ENCODE measurements at regions not wholly inside any gene's neighbourhood (a gene's known extent, or its start where the extent isn't known, plus 50 kb on each side); places are given as distances from the start of the nearest gene placed in this dataset.
"Not testable (repeated sequence)": the region's sequence is repeated elsewhere in the genome, so short reads cannot be mapped to it uniquely, and the experiment has no call there.

DNA sequence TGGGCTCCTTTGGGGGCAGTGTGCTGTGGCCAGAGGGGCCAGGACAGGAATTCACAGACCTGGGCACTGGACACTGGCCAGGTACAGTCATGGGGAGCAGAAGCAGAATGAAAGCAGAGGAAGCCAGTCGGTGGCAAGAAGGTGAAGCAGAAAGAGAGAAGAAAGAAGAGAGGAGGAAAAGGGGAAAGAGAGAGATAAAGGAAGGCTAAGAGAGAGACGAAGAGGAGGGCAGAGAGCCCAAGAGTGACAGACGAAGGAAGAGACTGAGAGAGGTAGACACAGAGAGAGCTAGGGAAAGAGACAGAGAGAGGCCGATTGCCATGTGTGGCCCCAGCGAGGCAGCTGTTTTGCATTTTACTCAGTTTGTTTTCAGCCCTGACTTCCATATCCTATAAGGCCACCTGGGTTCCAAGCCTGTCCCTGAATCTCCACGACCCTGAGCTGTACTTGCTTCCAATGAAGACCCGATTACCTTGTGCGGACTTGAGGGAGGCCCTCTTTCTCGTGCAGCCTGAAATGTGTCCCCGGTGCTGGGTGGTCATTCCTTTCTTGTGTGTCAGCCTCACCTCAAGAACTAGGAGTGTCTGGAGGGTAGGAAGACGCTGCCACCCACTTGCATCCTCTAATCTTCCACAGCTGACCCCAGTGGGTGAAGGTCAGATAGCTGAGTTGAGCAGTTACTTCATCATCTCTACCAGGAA lies 73.9 kb downstream of the LSM3 start:
- no peak for DNase-seq

GRCh38 chr3:14253022-14253706 lies 74.5 kb downstream of the LSM3 start:
- no peak for DNase-seq

- no peak for DNase-seq
These were observed 75.2 kb downstream of the LSM3 start for GRCh38 chr3:14253707-14254382.

GRCh38 chr3:14254812-14255702 lies 76.4 kb downstream of the LSM3 start:
- DNase-seq = no peak

GRCh38 chr3:14256046-14256445 lies 77.4 kb downstream of the LSM3 start:
- no peak for DNase-seq

GRCh38 chr3:14256561-14257342 lies 78.1 kb downstream of the LSM3 start:
- no peak for DNase-seq

- DNase-seq = no peak
These were observed 80.6 kb downstream of the LSM3 start for GRCh38 chr3:14258906-14259904.

GRCh38 chr3:14260463-14260862 lies 81.8 kb downstream of the LSM3 start:
- no peak for DNase-seq

- DNase-seq = peak; percentile 47 to 60 (median 50)
These were observed 82.6 kb downstream of the LSM3 start for GRCh38 chr3:14261229-14261628.

GRCh38 chr3:14262212-14262611 lies 83.6 kb downstream of the LSM3 start:
- DNase-seq = no peak

- no peak for DNase-seq
These were observed 84.2 kb downstream of the LSM3 start for GRCh38 chr3:14262867-14263266.

DNA sequence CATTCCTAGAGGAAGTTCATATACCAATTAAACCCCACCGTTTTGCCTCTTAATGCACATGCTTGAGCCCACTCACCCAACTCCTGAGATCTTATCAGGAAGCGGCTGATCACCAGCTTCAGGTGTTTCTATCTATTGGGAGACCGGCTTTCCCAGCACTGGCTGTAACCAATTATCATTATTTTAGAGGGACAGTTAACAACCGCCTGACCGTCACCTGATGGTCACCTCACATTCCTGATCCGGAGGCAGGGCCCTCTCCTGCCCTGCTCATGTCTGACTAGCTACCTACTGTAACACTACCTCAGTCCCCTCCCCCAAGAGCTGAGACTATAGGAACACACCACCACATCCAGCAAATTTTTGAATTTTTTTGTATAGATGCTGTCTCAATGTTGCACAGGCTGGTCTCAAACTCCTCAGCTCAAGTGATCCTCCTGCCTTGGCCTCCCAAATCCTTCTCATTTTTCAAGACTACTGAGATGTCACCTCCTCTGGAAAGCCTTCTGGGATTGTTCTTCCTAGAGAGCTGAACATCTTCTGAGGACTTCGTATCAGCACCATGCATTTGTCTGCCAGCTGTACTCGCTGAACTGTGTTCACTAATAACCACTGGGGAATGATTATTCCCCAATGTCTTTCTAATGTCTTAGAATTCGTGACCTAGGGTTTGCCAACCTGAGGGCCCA lies 84.8 kb downstream of the LSM3 start:
- DNase-seq = no peak

DNA sequence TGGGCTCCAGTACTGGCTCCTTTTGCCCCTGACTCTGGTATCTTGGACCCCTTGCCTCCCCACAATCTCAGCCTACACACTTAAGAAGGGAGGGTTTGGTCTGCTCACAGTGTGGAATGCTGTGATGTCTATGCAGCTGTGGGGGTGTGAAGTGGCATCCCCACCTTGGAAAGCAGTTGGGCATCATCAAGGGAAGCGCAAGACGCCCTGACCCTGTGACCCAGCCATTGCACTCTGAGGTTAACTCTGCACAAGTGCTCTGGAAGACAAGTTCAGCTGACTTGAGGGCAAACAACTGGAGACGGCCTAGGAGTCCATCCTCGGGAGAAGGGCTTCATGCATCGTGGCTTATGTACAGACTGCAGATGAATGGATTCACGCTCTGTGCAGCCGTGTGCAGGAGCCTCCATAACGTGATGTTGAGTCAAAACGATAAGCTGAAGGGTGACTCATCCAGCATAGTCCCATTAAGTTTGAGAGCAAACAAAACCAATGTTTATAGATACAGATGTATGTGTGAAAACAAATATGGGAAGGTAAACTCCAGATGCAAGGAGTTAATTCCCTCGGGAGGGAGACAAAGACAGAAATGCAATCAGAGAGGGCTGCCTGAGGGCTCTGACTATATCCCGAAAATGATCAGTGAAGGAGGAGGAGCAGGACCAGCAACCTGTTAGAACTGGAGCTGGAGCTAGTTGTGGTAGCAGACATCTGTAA lies 86.8 kb downstream of the LSM3 start:
- no peak for DNase-seq

- no peak for DNase-seq
These were observed 87.7 kb downstream of the LSM3 start for GRCh38 chr3:14266361-14266760.

GRCh38 chr3:14267976-14268375 lies 89.4 kb downstream of the LSM3 start:
- no peak for DNase-seq

DNA sequence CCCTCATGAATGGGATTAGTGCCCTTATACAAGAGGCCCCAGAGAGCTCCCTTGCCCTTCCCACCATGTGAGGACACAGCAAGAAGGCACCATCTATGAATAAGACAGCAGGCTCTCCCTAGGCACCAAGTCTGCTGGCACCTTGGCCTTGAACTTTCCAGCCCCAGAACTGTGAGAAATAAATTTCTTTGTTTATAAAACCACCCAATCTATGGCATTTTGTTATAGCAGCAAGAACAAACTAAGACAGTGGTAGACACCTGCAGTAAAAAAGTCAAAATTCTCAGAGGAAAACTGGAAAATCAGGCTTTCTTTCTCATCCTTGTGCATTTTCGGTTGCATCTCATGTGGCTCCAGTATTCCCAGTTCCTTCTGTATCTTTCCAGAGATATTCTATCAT lies 90.3 kb downstream of the LSM3 start:
- no peak for DNase-seq

DNA sequence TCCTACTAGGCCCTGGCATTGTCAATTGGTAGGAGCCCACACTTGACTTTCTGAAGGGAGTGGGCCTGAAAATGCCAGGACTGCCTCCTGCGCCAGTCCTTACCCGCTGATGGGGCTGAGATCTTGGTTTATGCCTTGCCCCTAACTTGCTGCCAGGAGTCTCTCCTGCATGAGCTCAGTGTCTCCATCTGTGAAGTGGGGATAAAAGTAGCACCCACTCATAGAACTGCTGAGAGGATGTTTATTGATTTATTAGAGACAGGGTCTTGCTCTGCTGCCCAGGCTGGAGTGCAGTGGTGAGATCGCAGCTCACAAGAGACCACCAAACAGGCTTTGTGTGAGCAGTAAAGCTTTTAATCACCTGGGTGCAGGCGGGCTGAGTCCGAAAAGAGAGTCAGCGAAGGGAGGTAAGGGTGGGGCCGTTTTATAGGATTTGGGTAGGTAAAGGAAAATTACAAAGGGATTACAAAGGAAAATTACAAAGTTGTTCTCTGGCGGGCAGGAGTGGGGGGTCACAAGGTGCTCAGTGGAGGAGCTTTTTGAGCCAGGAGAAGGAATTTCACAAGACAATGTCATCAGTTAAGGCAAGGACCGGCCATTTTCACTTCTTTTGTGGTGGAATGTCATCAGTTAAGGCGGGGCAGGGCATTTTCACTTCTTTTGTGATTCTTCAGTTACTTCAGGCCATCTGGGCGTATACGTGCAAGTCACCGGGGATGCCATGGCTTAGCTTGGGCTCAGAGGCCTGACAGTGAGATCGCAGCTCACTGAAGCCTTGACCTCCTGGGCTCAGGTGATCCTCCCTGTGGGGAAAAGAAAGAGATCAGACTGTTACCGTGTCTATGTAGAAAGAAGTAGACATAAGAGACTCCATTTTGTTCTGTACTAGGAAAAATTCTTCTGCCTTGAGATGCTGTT lies 93.7 kb downstream of the LSM3 start:
- not testable (repeated sequence) for DNase-seq

GRCh38 chr3:14272959-14273560 lies 94.4 kb downstream of the LSM3 start:
- DNase-seq = not testable (repeated sequence)
